Gastrocnemius medialis (tissue), 4 donors: ENCODE measurements at regions not wholly inside any gene's neighbourhood (a gene's known extent, or its start where the extent isn't known, plus 50 kb on each side); places are given as distances from the start of the nearest gene placed in this dataset.
"Not testable (repeated sequence)": the region's sequence is repeated elsewhere in the genome, so short reads cannot be mapped to it uniquely, and the experiment has no call there.

Experiments used
- POLR2A ChIP-seq, 2 donors: fragments of 450-650 bp; IDR thresholded peaks; one replicate each; pipeline ENCODE4 v1.6.1; 2017; ENCODE audit warnings: antibody characterized with exemption in 2 of 2, mild to moderate bottlenecking in 2 of 2, moderate library complexity in 2 of 2
- TF ChIP-seq, protein P1 (sequence below), 5 experiments: fragments of 450-650 bp in 3 of 5; fragments of 200-600 bp in 2 of 5; sonication (generic) in 2 of 5; IDR thresholded peaks in 4 of 5; conservative IDR thresholded peaks in 1 of 5; 1 replicate in 4 of 5; 2 replicates in 1 of 5; pipeline ENCODE4 v1.5.1; 2016 to 2019; ENCODE audit warnings: antibody characterized with exemption in 5 of 5, mild to moderate bottlenecking in 3 of 5, moderate library complexity in 3 of 5

GRCh38 chr5:163340378-163340777, 97.0 kb upstream of the CCNG1 start:
- TF ChIP-seq, protein P1, sequence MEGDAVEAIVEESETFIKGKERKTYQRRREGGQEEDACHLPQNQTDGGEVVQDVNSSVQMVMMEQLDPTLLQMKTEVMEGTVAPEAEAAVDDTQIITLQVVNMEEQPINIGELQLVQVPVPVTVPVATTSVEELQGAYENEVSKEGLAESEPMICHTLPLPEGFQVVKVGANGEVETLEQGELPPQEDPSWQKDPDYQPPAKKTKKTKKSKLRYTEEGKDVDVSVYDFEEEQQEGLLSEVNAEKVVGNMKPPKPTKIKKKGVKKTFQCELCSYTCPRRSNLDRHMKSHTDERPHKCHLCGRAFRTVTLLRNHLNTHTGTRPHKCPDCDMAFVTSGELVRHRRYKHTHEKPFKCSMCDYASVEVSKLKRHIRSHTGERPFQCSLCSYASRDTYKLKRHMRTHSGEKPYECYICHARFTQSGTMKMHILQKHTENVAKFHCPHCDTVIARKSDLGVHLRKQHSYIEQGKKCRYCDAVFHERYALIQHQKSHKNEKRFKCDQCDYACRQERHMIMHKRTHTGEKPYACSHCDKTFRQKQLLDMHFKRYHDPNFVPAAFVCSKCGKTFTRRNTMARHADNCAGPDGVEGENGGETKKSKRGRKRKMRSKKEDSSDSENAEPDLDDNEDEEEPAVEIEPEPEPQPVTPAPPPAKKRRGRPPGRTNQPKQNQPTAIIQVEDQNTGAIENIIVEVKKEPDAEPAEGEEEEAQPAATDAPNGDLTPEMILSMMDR (IDR thresholded peaks at IDR 0.05 in 4 of 5, conservative IDR thresholded peaks at IDR 0.05 in 1 of 5) = not testable (repeated sequence)
- not testable (repeated sequence) for TF ChIP-seq POLR2A (IDR thresholded peaks at IDR 0.05)
